MM.1S (cell line): ENCODE measurements at regions not wholly inside any gene's neighbourhood (a gene's known extent, or its start where the extent isn't known, plus 50 kb on each side); places are given as distances from the start of the nearest gene placed in this dataset.

Source experiments
- DNase-seq: peaks from one replicate; pipeline ENCODE4 v3.0.0-alpha.2; 2015
- H2AFZ ChIP-seq: fragments of 300-600 bp; sonication (generic); 2 replicates; pipeline ENCODE4 v1.6.0; 2016; ENCODE audit warnings: antibody characterized with exemption, low read length
- H3F3A ChIP-seq: fragments of 300-600 bp; sonication (generic); 2 replicates; pipeline ENCODE4 v1.6.1; 2016; ENCODE audit warnings: mild to moderate bottlenecking, antibody characterized with exemption, low read length, moderate library complexity, mixed read lengths; ENCODE audit not compliant: insufficient read depth
- H3K27ac ChIP-seq: fragments of 300-600 bp; sonication (generic); 2 replicates; pipeline ENCODE4 v1.5.1; 2016; ENCODE audit warnings: mild to moderate bottlenecking, low read length
- H3K27me3 ChIP-seq: fragments of 300-600 bp; sonication (generic); replicated peaks from 2 replicates; pipeline ENCODE4 v1.6.0; 2016; ENCODE audit warnings: low read length; ENCODE audit not compliant: insufficient read depth
- H3K36me3 ChIP-seq: fragments of 300-600 bp; sonication (generic); replicated peaks from 2 replicates; pipeline ENCODE4 v1.6.1; 2016; ENCODE audit warnings: mild to moderate bottlenecking, low read length, mixed read lengths; ENCODE audit not compliant: insufficient read depth
- H3K4me1 ChIP-seq: fragments of 300-600 bp; sonication (generic); 2 replicates; pipeline ENCODE4 v1.6.1; 2016; ENCODE audit warnings: low read length, mixed read lengths
- H3K4me2 ChIP-seq: fragments of 300-600 bp; sonication (generic); 2 replicates; pipeline ENCODE4 v1.6.0; 2016; ENCODE audit warnings: low read depth, low read length
- H3K4me3 ChIP-seq: fragments of 300-600 bp; sonication (generic); 2 replicates; pipeline ENCODE4 v1.5.1; 2016; ENCODE audit warnings: low read length, mixed read lengths
- H3K79me2 ChIP-seq: fragments of 300-600 bp; sonication (generic); 2 replicates; pipeline ENCODE4 v1.6.1; 2016; ENCODE audit warnings: mixed run types, low read length, mixed read lengths
- H3K9ac ChIP-seq: fragments of 300-600 bp; sonication (generic); 2 replicates; pipeline ENCODE4 v1.6.1; 2016; ENCODE audit warnings: low read length, mixed read lengths
- H3K9me2 ChIP-seq: fragments of 300-600 bp; sonication (generic); replicated peaks from 2 replicates; pipeline ENCODE4 v1.6.1; 2016; ENCODE audit warnings: mild to moderate bottlenecking, low read length, mixed read lengths; ENCODE audit not compliant: insufficient read depth
- H3K9me3 ChIP-seq: fragments of 300-600 bp; sonication (generic); replicated peaks from 2 replicates; pipeline ENCODE4 v1.6.1; 2016; ENCODE audit warnings: mild to moderate bottlenecking, low read length, mixed read lengths; ENCODE audit not compliant: insufficient read depth
- H4K20me1 ChIP-seq: fragments of 300-600 bp; sonication (generic); 2 replicates; pipeline ENCODE4 v1.6.1; 2016; ENCODE audit warnings: mild to moderate bottlenecking, low read length, moderate library complexity, mixed read lengths; ENCODE audit not compliant: insufficient read depth
- EZH2 ChIP-seq: fragments of 300-600 bp; sonication (generic); optimal IDR thresholded peaks from 2 replicates; pipeline ENCODE3; 2017; ENCODE audit warnings: low read depth, mild to moderate bottlenecking, antibody characterized with exemption, low read length, mixed read lengths
- EZH2phosphoT487 ChIP-seq: fragments of 300-600 bp; sonication (generic); IDR thresholded peaks from 2 replicates; pipeline ENCODE4 v1.6.1; 2018; ENCODE audit warnings: antibody characterized with exemption, low read length
- TF ChIP-seq, protein P1 (sequence below): fragments of 300-600 bp; sonication (generic); IDR thresholded peaks from 2 replicates; pipeline ENCODE4 v1.5.1; 2016; ENCODE audit warnings: antibody characterized with exemption, low read length, mixed read lengths

GRCh38 chr14:76930549-76930948 is 98.0 kb downstream of the IRF2BPL start:
- DNase-seq: no peak
- TF ChIP-seq, protein P1, sequence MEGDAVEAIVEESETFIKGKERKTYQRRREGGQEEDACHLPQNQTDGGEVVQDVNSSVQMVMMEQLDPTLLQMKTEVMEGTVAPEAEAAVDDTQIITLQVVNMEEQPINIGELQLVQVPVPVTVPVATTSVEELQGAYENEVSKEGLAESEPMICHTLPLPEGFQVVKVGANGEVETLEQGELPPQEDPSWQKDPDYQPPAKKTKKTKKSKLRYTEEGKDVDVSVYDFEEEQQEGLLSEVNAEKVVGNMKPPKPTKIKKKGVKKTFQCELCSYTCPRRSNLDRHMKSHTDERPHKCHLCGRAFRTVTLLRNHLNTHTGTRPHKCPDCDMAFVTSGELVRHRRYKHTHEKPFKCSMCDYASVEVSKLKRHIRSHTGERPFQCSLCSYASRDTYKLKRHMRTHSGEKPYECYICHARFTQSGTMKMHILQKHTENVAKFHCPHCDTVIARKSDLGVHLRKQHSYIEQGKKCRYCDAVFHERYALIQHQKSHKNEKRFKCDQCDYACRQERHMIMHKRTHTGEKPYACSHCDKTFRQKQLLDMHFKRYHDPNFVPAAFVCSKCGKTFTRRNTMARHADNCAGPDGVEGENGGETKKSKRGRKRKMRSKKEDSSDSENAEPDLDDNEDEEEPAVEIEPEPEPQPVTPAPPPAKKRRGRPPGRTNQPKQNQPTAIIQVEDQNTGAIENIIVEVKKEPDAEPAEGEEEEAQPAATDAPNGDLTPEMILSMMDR: no peak
- TF ChIP-seq EZH2phosphoT487: no peak
- H3K4me1 ChIP-seq: peaks cover 5% of the 10 kb centered on the region; the same call in 1 of the 2 replicates
- H3K4me3 ChIP-seq: no peak overlapping the region
- H3K4me2 ChIP-seq: no peak overlapping the region
- no peaks in the 10 kb centered on the region for H3K9me2 ChIP-seq
- H3K36me3 ChIP-seq: no peaks in the 10 kb centered on the region
- no peaks in the 10 kb centered on the region for H3K79me2 ChIP-seq
- no peaks in the 10 kb centered on the region for H3F3A ChIP-seq
- H3K27me3 ChIP-seq: no peaks in the 10 kb centered on the region
- no peak overlapping the region for H3K9ac ChIP-seq
- peak overlapping the region; percentile 55; the same call in 1 of the 2 replicates for H3K27ac ChIP-seq
- H2AFZ ChIP-seq: no peak overlapping the region
- H4K20me1 ChIP-seq: no peaks in the 10 kb centered on the region
- no peaks in the 10 kb centered on the region for H3K9me3 ChIP-seq

DNA sequence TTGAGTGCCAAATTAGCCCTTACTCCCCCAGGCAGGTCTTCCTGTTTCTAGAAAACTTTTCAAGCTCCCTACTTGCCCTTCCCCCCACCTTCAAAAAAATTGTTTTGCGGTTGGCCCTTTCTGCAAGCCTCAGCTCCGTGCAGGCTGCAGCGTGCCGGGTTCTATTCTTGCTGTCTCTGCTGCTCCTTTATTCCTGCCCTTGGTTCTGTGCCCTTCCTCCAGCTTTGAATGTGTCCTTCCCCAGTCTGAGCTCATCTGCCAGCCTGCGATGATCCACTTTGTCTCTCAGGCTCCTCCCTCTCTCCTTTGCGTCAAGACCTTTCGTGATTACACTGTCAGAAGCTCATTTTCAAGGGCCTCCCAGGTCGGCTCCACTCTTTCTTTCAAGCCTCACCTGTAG is 98.6 kb downstream of the IRF2BPL start:
- Histone ChIP-seq H3K9ac (no peak overlapping the region; the same call in 1 of the 2 replicates), H4K20me1 (no peaks in the 10 kb centered on the region), H3K36me3 (no peaks in the 10 kb centered on the region), H2AFZ (no peak overlapping the region), H3K4me1 (peaks cover 5% of the 10 kb centered on the region; the same call in 1 of the 2 replicates), H3K9me3 (no peaks in the 10 kb centered on the region), H3K27me3 (no peaks in the 10 kb centered on the region), H3K79me2 (no peaks in the 10 kb centered on the region), H3K4me2 (peak overlapping the region; percentile 43; the same call in 1 of the 2 replicates), H3K27ac (peak overlapping the region; percentile 55; the same call in 1 of the 2 replicates), H3K9me2 (no peaks in the 10 kb centered on the region), H3F3A (no peaks in the 10 kb centered on the region), H3K4me3 (no peak overlapping the region; the same call in 1 of the 2 replicates)
- peak; percentile 77 for DNase-seq
- TF ChIP-seq, protein P1: no peak
- TF ChIP-seq EZH2: no peak
- no peak for TF ChIP-seq EZH2phosphoT487

- no peak overlapping the region for H3K9ac ChIP-seq
- no peak overlapping the region for H3K27ac ChIP-seq
- H3F3A ChIP-seq: no peaks in the 10 kb centered on the region
- H3K79me2 ChIP-seq: no peaks in the 10 kb centered on the region
- no peak overlapping the region for H3K4me3 ChIP-seq
- DNase-seq: no peak
- H3K27me3 ChIP-seq: no peaks in the 10 kb centered on the region
- TF ChIP-seq EZH2phosphoT487: no peak
- no peak for TF ChIP-seq EZH2
- TF ChIP-seq, protein P1: no peak
- H3K9me3 ChIP-seq: no peaks in the 10 kb centered on the region
- no peak overlapping the region for H2AFZ ChIP-seq
- H3K4me2 ChIP-seq: no peak overlapping the region
- no peaks in the 10 kb centered on the region for H3K9me2 ChIP-seq
- peaks cover 5% of the 10 kb centered on the region; the same call in 1 of the 2 replicates for H3K4me1 ChIP-seq
- H4K20me1 ChIP-seq: no peaks in the 10 kb centered on the region
- no peaks in the 10 kb centered on the region for H3K36me3 ChIP-seq
Measured at GRCh38 chr14:76927971-76928700, 100.4 kb downstream of the IRF2BPL start.
